Esophagus squamous epithelium (tissue), 5 donors: ENCODE measurements at regions not wholly inside any gene's neighbourhood (a gene's known extent, or its start where the extent isn't known, plus 50 kb on each side); places are given as distances from the start of the nearest gene placed in this dataset.

Experiments used
- DNase-seq: peaks from one replicate; lab custom pipeline; 2025; lab: John Stamatoyannopoulos, UW
- H3K27ac ChIP-seq, 4 donors: fragments of 200-600 bp; sonication (generic); one replicate each; pipeline ENCODE4 v1.5.1; 2016 to 2019; ENCODE audit warnings: mild to moderate bottlenecking in 1 of 4
- H3K27me3 ChIP-seq, 4 donors: fragments of 200-600 bp; sonication (generic); 1 replicate in 3 of 4; 2 replicates in 1 of 4; pipeline versions ENCODE4 v1.5.1 to v1.6.0; 2017 to 2021; ENCODE audit warnings: antibody characterized with exemption in 1 of 4
- H3K36me3 ChIP-seq, 3 donors: fragments of 200-600 bp; sonication (generic); one replicate each; pipeline ENCODE4 v1.5.1; 2016 to 2019
- H3K4me1 ChIP-seq, 3 donors: fragments of 200-600 bp; sonication (generic); one replicate each; pipeline ENCODE4 v1.5.1; 2017 to 2019
- H3K4me3 ChIP-seq, 4 donors: fragments of 200-600 bp; sonication (generic); 1 replicate in 3 of 4; 2 replicates in 1 of 4; pipeline ENCODE4 v1.5.1; 2016 to 2019; ENCODE audit warnings: mild to moderate bottlenecking in 2 of 4, moderate library complexity in 1 of 4
- H3K9me3 ChIP-seq, 3 donors: fragments of 200-600 bp; sonication (generic); one replicate each; pipeline ENCODE4 v1.5.1; 2016 to 2019
- CTCF ChIP-seq, 6 experiments: fragments of 450-650 bp in 4 of 6; fragments of 200-600 bp in 2 of 6; sonication (generic) in 2 of 6; IDR thresholded peaks; one replicate each; pipeline ENCODE4 v1.5.1; 2016 to 2019; ENCODE audit warnings: antibody characterized with exemption in 6 of 6, mild to moderate bottlenecking in 4 of 6, moderate library complexity in 4 of 6
- POLR2A ChIP-seq, 4 donors: fragments of 450-650 bp; IDR thresholded peaks; one replicate each; pipeline ENCODE4 v1.6.1; 2017; ENCODE audit warnings: antibody characterized with exemption in 4 of 4, mild to moderate bottlenecking in 4 of 4, moderate library complexity in 3 of 4
- WGBS, 2 donors: methylation state at CpG; one replicate each; pipeline ENCODE4 v1.1.5; 2018; 5-methylcytosine and 5-hydroxymethylcytosine counted together
- intact Hi-C: fragments of 100-400 bp; cut with DNase I; formaldehyde crosslinking; loops from one replicate; pipeline ENCODE4 v1.15.0; 2022
- donor health status: DM: yes; HTN: yes; CAD: no.

DNA sequence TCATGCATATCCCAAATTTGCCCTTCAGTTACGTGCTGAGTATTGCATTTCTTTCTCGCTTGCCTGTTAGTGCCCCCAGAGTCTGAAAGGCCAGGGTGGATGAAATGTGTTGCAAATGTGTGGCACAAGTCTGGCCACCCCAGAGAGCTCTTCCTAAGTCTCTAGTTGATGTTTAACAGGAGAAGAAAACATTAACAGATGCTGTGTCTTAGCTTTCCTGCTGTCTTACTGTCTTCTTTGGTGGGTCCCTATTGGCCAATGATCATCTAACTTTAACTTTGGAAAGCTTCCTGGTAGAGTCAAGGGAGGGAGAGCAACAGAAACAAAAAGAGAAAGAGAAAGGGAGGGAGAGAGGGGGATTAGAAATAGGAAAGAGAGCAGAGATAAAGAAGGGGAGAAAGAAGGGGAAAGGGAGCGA, 76.7 kb upstream of the P3H2 start:
- no peaks in the 10 kb centered on the region for H3K9me3 ChIP-seq
- H3K4me1 ChIP-seq = peaks cover 0 to 3% (median 0%) of the 10 kb centered on the region in 3 donors
- no peak for DNase-seq
- H3K36me3 ChIP-seq = no peaks in the 10 kb centered on the region
- TF ChIP-seq POLR2A (IDR thresholded peaks at IDR 0.05) = no peak
- no peak for TF ChIP-seq CTCF (IDR thresholded peaks at IDR 0.05)
- no peak overlapping the region for H3K4me3 ChIP-seq
- intact Hi-C loops = no loop called here
- H3K27ac ChIP-seq = no peak overlapping the region
- no peaks in the 10 kb centered on the region for H3K27me3 ChIP-seq
- 80 to 91% methylated on average over 3 of the region's 3 CpGs for WGBS, 2 donors

- intact Hi-C loops = no loop called here
- no peaks in the 10 kb centered on the region for H3K9me3 ChIP-seq
- DNase-seq = no peak
- TF ChIP-seq CTCF (IDR thresholded peaks at IDR 0.05) (no peak), POLR2A (IDR thresholded peaks at IDR 0.05) (no peak)
- H3K4me3 ChIP-seq = no peak overlapping the region
- 79 to 93% methylated on average over 3 of the region's 3 CpGs for WGBS, 2 donors
- no peaks in the 10 kb centered on the region for H3K4me1 ChIP-seq
- H3K27me3 ChIP-seq = no peaks in the 10 kb centered on the region
- no peak overlapping the region for H3K27ac ChIP-seq
- H3K36me3 ChIP-seq = no peaks in the 10 kb centered on the region
These were observed 73.8 kb upstream of the P3H2 start for GRCh38 chr3:190194506-190194905.

DNA sequence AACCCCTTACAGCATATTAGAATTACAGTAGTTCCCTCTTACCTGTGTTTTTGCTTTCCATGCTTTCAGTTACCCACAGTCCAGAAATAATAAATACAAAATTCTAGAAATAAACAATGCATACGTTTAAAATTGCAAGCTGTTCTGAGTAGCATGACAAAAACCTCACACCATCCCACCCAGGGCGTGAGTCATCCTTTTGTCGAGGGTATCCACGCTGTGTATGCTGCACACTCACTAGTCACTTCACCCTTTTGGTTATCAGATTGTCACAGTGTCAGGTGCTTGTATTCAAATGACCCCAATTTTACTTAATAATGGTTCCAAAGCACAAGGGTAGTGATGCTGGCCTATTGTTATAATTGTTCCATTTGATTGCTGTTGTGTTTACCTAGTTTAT, 72.5 kb upstream of the P3H2 start:
- intact Hi-C loops = no loop called here
- TF ChIP-seq POLR2A (IDR thresholded peaks at IDR 0.05) = no peak
- TF ChIP-seq CTCF (IDR thresholded peaks at IDR 0.05) = no peak
- Histone ChIP-seq H3K27me3 (no peaks in the 10 kb centered on the region), H3K4me3 (no peak overlapping the region), H3K9me3 (no peaks in the 10 kb centered on the region), H3K36me3 (no peaks in the 10 kb centered on the region), H3K4me1 (no peaks in the 10 kb centered on the region), H3K27ac (no peak overlapping the region)
- DNase-seq = no peak
- 41 to 67% methylated on average over 4 of the region's 4 CpGs for WGBS, 2 donors

DNA sequence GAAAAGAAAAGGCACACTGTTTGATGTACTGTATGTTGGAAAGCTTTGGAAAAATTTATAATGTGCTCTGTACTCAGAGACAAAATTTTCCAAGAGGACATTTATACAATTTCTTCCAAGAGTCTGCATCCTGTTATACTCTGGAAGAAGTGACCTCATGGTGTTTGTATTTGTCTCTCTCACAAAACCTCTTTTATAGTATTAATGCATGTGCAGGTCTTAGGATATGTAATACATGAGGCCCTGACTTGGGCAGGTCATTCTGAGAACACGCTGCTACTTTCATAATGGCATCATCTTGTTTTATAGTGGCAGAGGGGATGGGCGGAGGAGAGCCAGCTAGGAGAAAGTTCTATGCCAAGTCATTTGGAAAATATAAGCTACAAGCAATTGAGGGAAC, 72.0 kb upstream of the P3H2 start:
- TF ChIP-seq POLR2A (IDR thresholded peaks at IDR 0.05) = no peak
- TF ChIP-seq CTCF (IDR thresholded peaks at IDR 0.05) = no peak
- H3K27ac ChIP-seq = no peak overlapping the region
- H3K9me3 ChIP-seq = no peaks in the 10 kb centered on the region
- intact Hi-C loops = no loop called here
- no peaks in the 10 kb centered on the region for H3K27me3 ChIP-seq
- no peaks in the 10 kb centered on the region for H3K36me3 ChIP-seq
- H3K4me1 ChIP-seq = no peaks in the 10 kb centered on the region
- WGBS, 2 donors = 63 to 80% methylated on average over 2 of the region's 2 CpGs
- no peak overlapping the region for H3K4me3 ChIP-seq
- no peak for DNase-seq

GRCh38 chr3:190192087-190192486, 71.4 kb upstream of the P3H2 start:
- H3K27me3 ChIP-seq = no peaks in the 10 kb centered on the region
- H3K27ac ChIP-seq = no peak overlapping the region
- H3K4me3 ChIP-seq = no peak overlapping the region
- TF ChIP-seq CTCF (IDR thresholded peaks at IDR 0.05) (no peak), POLR2A (IDR thresholded peaks at IDR 0.05) (no peak)
- H3K4me1 ChIP-seq = no peaks in the 10 kb centered on the region
- intact Hi-C loops = no loop called here
- no peaks in the 10 kb centered on the region for H3K36me3 ChIP-seq
- 64 to 66% methylated on average over 2 of the region's 2 CpGs for WGBS, 2 donors
- DNase-seq = no peak
- no peaks in the 10 kb centered on the region for H3K9me3 ChIP-seq
